ENCODE measurements at regions not wholly inside any gene's neighbourhood (a gene's known extent, or its start where the extent isn't known, plus 50 kb on each side); places are given as distances from the start of the nearest gene placed in this dataset.

GRCh38 chr12:3416670-3417069, 74.3 kb upstream of the PRMT8 start:
- H3K9me3 ChIP-seq = peaks cover 0 to 12% (median 8%) of the 10 kb centered on the region in 4 donors
- WGBS, 5 donors = 31 to 54% (median 39%) methylated on average over 1 of the region's 1 CpG
- H3K36me3 ChIP-seq = no peaks in the 10 kb centered on the region
- TF ChIP-seq POLR2A (IDR thresholded peaks at IDR 0.05) (no peak), POLR2AphosphoS5 (IDR thresholded peaks at IDR 0.05) (no peak), EP300 (IDR thresholded peaks at IDR 0.05) (no peak)
- TF ChIP-seq, protein P1, sequence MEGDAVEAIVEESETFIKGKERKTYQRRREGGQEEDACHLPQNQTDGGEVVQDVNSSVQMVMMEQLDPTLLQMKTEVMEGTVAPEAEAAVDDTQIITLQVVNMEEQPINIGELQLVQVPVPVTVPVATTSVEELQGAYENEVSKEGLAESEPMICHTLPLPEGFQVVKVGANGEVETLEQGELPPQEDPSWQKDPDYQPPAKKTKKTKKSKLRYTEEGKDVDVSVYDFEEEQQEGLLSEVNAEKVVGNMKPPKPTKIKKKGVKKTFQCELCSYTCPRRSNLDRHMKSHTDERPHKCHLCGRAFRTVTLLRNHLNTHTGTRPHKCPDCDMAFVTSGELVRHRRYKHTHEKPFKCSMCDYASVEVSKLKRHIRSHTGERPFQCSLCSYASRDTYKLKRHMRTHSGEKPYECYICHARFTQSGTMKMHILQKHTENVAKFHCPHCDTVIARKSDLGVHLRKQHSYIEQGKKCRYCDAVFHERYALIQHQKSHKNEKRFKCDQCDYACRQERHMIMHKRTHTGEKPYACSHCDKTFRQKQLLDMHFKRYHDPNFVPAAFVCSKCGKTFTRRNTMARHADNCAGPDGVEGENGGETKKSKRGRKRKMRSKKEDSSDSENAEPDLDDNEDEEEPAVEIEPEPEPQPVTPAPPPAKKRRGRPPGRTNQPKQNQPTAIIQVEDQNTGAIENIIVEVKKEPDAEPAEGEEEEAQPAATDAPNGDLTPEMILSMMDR (IDR thresholded peaks at IDR 0.05) = no peak
- H3K4me1 ChIP-seq = no peaks in the 10 kb centered on the region
- H3K27me3 ChIP-seq = peaks cover 0 to 34% (median 0%) of the 10 kb centered on the region in 3 donors
- intact Hi-C loops (cut with DNase I; ENCODE audit: low total_unique reads) = no loop called here
- no peak overlapping the region for H3K4me3 ChIP-seq
- H3K27ac ChIP-seq = no peak overlapping the region
- DNase-seq = no peak

GRCh38 chr12:3417113-3417512, 73.9 kb upstream of the PRMT8 start:
- H3K27ac ChIP-seq = no peak overlapping the region
- intact Hi-C loops (cut with DNase I; ENCODE audit: low total_unique reads) = no loop called here
- WGBS, 5 donors = 52 to 71% (median 68%) methylated on average over 3 of the region's 3 CpGs
- TF ChIP-seq EP300 (IDR thresholded peaks at IDR 0.05) (no peak), POLR2AphosphoS5 (IDR thresholded peaks at IDR 0.05) (no peak), POLR2A (IDR thresholded peaks at IDR 0.05) (no peak)
- TF ChIP-seq, protein P1 (IDR thresholded peaks at IDR 0.05) = no peak
- H3K4me1 ChIP-seq = no peaks in the 10 kb centered on the region
- H3K27me3 ChIP-seq = peaks cover 0 to 38% (median 0%) of the 10 kb centered on the region in 3 donors
- H3K4me3 ChIP-seq = no peak overlapping the region
- DNase-seq = no peak
- H3K36me3 ChIP-seq = no peaks in the 10 kb centered on the region
- H3K9me3 ChIP-seq = peaks cover 0 to 12% (median 9%) of the 10 kb centered on the region in 4 donors

GRCh38 chr12:3417937-3418462, 73.0 kb upstream of the PRMT8 start:
- Histone ChIP-seq H3K4me1 (no peaks in the 10 kb centered on the region), H3K27ac (no peak overlapping the region), H3K4me3 (no peak overlapping the region), H3K27me3 (peaks cover 0 to 46% (median 0%) of the 10 kb centered on the region in 3 donors), H3K9me3 (peaks cover 0 to 20% (median 14%) of the 10 kb centered on the region in 4 donors), H3K36me3 (no peaks in the 10 kb centered on the region)
- no peak for DNase-seq
- TF ChIP-seq EP300 (IDR thresholded peaks at IDR 0.05) (no peak), POLR2A (IDR thresholded peaks at IDR 0.05) (no peak), POLR2AphosphoS5 (IDR thresholded peaks at IDR 0.05) (no peak)
- TF ChIP-seq, protein P1 (IDR thresholded peaks at IDR 0.05) = no peak
- intact Hi-C loops (cut with DNase I; ENCODE audit: low total_unique reads) = no loop called here
- WGBS, 5 donors = 62 to 82% (median 74%) methylated on average over 3 of the region's 3 CpGs

- H3K9me3 ChIP-seq = peaks cover 0 to 25% (median 16%) of the 10 kb centered on the region in 4 donors
- TF ChIP-seq POLR2AphosphoS5 (IDR thresholded peaks at IDR 0.05) = no peak
- TF ChIP-seq, protein P1 (IDR thresholded peaks at IDR 0.05) = no peak
- TF ChIP-seq EP300 (IDR thresholded peaks at IDR 0.05) = no peak
- TF ChIP-seq POLR2A (IDR thresholded peaks at IDR 0.05) = no peak
- H3K4me1 ChIP-seq = no peaks in the 10 kb centered on the region
- no peak for DNase-seq
- H3K36me3 ChIP-seq = no peaks in the 10 kb centered on the region
- no peak overlapping the region for H3K4me3 ChIP-seq
- intact Hi-C loops (cut with DNase I; ENCODE audit: low total_unique reads) = no loop called here
- no peak overlapping the region for H3K27ac ChIP-seq
- H3K27me3 ChIP-seq = peaks cover 0 to 46% (median 0%) of the 10 kb centered on the region in 3 donors
- WGBS, 5 donors = 57 to 65% (median 59%) methylated on average over 12 of the region's 12 CpGs
Measured at GRCh38 chr12:3418609-3419390, 72.2 kb upstream of the PRMT8 start.
